ENCODE measurements at regions not wholly inside any gene's neighbourhood (a gene's known extent, or its start where the extent isn't known, plus 50 kb on each side); places are given as distances from the start of the nearest gene placed in this dataset.

GRCh38 chr10:44202952-44203351, 181.9 kb downstream of the CXCL12 start:
- no peak for TF ChIP-seq SIN3A (IDR thresholded peaks at IDR 0.05; ENCODE audit: borderline replicate concordance, insufficient read depth, low read length)
- no peak for TF ChIP-seq POLR2AphosphoS5 (IDR thresholded peaks at IDR 0.05; ENCODE audit: low read depth, low read length)
- no peak for TF ChIP-seq FOXP2 (optimal IDR thresholded peaks at IDR 0.05; ENCODE audit: borderline replicate concordance, extremely low read depth, extremely low read length, insufficient read depth)
